Activated T-helper 1 cell treated with Interleukin-2 at 50 U/mL for 16 hours (primary cell): ENCODE measurements at regions not wholly inside any gene's neighbourhood (a gene's known extent, or its start where the extent isn't known, plus 50 kb on each side); places are given as distances from the start of the nearest gene placed in this dataset.

Source experiments
- DNase-seq: peaks from one replicate; pipeline ENCODE4 v3.0.0-alpha.2; 2020; ENCODE audit warnings: low read depth

- DNase-seq: no peak
Measured at GRCh38 chr10:78905015-78905956, 163.5 kb upstream of the ZMIZ1 start.

GRCh38 chr10:78905957-78906308, 162.8 kb upstream of the ZMIZ1 start:
- no peak for DNase-seq

- DNase-seq: no peak
Measured at GRCh38 chr10:78906734-78907390, 161.9 kb upstream of the ZMIZ1 start.

GRCh38 chr10:78907551-78908211, 161.1 kb upstream of the ZMIZ1 start:
- DNase-seq: no peak

- DNase-seq: no peak
Measured at GRCh38 chr10:78909221-78909620, 159.5 kb upstream of the ZMIZ1 start.

- DNase-seq: no peak
Measured at GRCh38 chr10:78910021-78910420, 158.7 kb upstream of the ZMIZ1 start.

- no peak for DNase-seq
Measured at GRCh38 chr10:78910476-78910875, 158.3 kb upstream of the ZMIZ1 start.

GRCh38 chr10:78910886-78911285, 157.9 kb upstream of the ZMIZ1 start:
- no peak for DNase-seq

- DNase-seq: no peak
Measured at GRCh38 chr10:78911533-78912340, 157.0 kb upstream of the ZMIZ1 start.

- no peak for DNase-seq
Measured at GRCh38 chr10:78912361-78913218, 156.2 kb upstream of the ZMIZ1 start.

- DNase-seq: no peak
Measured at GRCh38 chr10:78913219-78914059, 155.3 kb upstream of the ZMIZ1 start.

GRCh38 chr10:78914060-78914378, 154.7 kb upstream of the ZMIZ1 start:
- DNase-seq: no peak

- no peak for DNase-seq
Measured at GRCh38 chr10:78914502-78915189, 154.1 kb upstream of the ZMIZ1 start.

- DNase-seq: no peak
Measured at GRCh38 chr10:78915190-78915518, 153.6 kb upstream of the ZMIZ1 start.

- DNase-seq: no peak
Measured at GRCh38 chr10:78916227-78916626, 152.5 kb upstream of the ZMIZ1 start.

- DNase-seq: no peak
Measured at GRCh38 chr10:78919181-78919966, 149.4 kb upstream of the ZMIZ1 start.

- no peak for DNase-seq
Measured at GRCh38 chr10:78920011-78920410, 148.8 kb upstream of the ZMIZ1 start.

- no peak for DNase-seq
Measured at GRCh38 chr10:78921895-78922294, 146.9 kb upstream of the ZMIZ1 start.
